Esophagus squamous epithelium (tissue), 4 donors: ENCODE measurements at regions not wholly inside any gene's neighbourhood (a gene's known extent, or its start where the extent isn't known, plus 50 kb on each side); places are given as distances from the start of the nearest gene placed in this dataset.

Source experiments
- POLR2A ChIP-seq, 4 donors: fragments of 450-650 bp; IDR thresholded peaks; one replicate each; pipeline ENCODE4 v1.6.1; 2017; ENCODE audit warnings: antibody characterized with exemption in 4 of 4, mild to moderate bottlenecking in 4 of 4, moderate library complexity in 3 of 4
- TF ChIP-seq, protein P1 (sequence below), 6 experiments: fragments of 450-650 bp in 4 of 6; fragments of 200-600 bp in 2 of 6; sonication (generic) in 2 of 6; IDR thresholded peaks; one replicate each; pipeline ENCODE4 v1.5.1; 2016 to 2019; ENCODE audit warnings: antibody characterized with exemption in 6 of 6, mild to moderate bottlenecking in 4 of 6, moderate library complexity in 4 of 6

DNA sequence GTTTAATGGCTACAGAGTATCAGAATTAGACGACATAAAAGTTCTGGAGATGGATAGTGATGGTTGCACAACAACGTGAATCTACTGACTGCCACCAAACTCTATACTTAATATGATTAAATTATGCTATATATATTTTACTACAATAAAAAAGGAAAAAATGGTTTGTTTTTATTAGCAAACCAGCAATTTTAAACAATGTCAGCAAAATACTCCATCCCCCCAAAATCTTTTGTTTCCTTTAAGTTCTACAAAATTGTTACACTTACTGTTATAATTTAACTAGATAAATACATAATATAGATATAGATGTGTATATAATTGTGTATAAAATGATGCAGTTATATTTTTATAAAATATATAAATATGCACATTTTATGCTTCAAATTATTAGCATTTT lies 710.8 kb upstream of the UBE2E2 start:
- TF ChIP-seq, protein P1, sequence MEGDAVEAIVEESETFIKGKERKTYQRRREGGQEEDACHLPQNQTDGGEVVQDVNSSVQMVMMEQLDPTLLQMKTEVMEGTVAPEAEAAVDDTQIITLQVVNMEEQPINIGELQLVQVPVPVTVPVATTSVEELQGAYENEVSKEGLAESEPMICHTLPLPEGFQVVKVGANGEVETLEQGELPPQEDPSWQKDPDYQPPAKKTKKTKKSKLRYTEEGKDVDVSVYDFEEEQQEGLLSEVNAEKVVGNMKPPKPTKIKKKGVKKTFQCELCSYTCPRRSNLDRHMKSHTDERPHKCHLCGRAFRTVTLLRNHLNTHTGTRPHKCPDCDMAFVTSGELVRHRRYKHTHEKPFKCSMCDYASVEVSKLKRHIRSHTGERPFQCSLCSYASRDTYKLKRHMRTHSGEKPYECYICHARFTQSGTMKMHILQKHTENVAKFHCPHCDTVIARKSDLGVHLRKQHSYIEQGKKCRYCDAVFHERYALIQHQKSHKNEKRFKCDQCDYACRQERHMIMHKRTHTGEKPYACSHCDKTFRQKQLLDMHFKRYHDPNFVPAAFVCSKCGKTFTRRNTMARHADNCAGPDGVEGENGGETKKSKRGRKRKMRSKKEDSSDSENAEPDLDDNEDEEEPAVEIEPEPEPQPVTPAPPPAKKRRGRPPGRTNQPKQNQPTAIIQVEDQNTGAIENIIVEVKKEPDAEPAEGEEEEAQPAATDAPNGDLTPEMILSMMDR (IDR thresholded peaks at IDR 0.05) = no peak
- no peak for TF ChIP-seq POLR2A (IDR thresholded peaks at IDR 0.05)
